Activated naive CD8-positive, alpha-beta T cell treated with anti-CD3 and anti-CD28 coated beads, Interleukin-2, amount 10 ng/mL, durations not matched to agents 7 days and 5 days (primary cell): ENCODE measurements at regions not wholly inside any gene's neighbourhood (a gene's known extent, or its start where the extent isn't known, plus 50 kb on each side); places are given as distances from the start of the nearest gene placed in this dataset.

ENCODE experiments used
- ATAC-seq: fragments of 150-1000 bp; cut with Tn5 transposase; one replicate; pipeline ENCODE4 v1.10.0; 2021; ENCODE audit warnings: low read depth, moderate library complexity
- POLR2A ChIA-PET: fragments of 350-600 bp; sonication (Branson Sonifier 250); formaldehyde crosslinking; loops from one replicate; lab custom pipeline; 2021; ENCODE audit warnings: antibody characterized with exemption; lab: Charles Lee
- DNase-seq: peaks from one replicate; pipeline ENCODE4 v3.0.0; 2021
- H3K27ac Mint-ChIP-seq: one replicate; pipeline ENCODE4 v1.8.0; 2022; ENCODE audit warnings: mild to moderate bottlenecking, mixed read lengths
- H3K27me3 Mint-ChIP-seq: one replicate; pipeline ENCODE4 v1.8.0; 2022; ENCODE audit warnings: mild to moderate bottlenecking, moderate library complexity, mixed read lengths
- H3K36me3 Mint-ChIP-seq: one replicate; pipeline ENCODE4 v1.8.0; 2021; ENCODE audit warnings: mild to moderate bottlenecking, mixed read lengths
- H3K4me1 Mint-ChIP-seq: one replicate; pipeline ENCODE4 v1.8.0; 2021; ENCODE audit warnings: mixed read lengths
- H3K4me3 Mint-ChIP-seq: one replicate; pipeline ENCODE4 v1.8.0; 2022; ENCODE audit warnings: mild to moderate bottlenecking, moderate library complexity, mixed read lengths
- H3K9me3 Mint-ChIP-seq: one replicate; pipeline ENCODE4 v1.8.0; 2021; ENCODE audit warnings: mixed read lengths

DNA sequence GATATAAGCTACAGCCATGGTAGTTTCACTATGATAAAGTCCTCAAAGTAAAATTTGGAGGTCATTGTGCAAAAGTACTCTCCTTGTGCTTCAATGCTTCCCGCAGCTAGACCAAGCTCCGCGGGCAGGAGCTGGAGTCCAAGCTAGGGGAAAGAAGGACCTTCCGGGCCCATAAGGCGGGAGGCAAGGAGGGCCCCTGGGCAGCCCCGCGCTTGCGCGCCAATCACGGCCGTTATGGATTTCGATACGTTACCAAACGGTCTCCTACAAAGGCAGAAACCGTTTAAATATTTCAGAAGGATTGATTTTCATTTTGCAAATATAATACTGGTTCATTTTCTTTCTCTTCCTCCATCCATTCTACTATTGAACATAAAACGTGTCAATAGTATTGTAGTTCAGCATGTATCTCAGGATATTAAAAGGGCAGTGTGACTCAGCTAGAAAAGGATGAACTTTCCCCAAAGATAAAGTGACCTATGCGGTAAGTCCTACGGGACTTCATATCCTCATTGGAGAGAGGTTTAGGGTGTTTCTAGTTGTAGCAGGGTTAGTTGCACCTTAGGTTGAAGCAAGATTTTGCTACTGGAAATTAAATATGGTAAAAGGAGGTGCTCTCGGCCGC is 128.0 kb downstream of the KIF20B start:
- Mint-ChIP-seq H3K4me3 (no peak overlapping the region), H3K36me3 (no peaks in the 10 kb centered on the region), H3K27me3 (peaks cover 15% of the 10 kb centered on the region), H3K4me1 (no peaks in the 10 kb centered on the region), H3K9me3 (no peaks in the 10 kb centered on the region), H3K27ac (no peak overlapping the region)
- POLR2A ChIA-PET = no interaction called here
- no peak for DNase-seq
- no peak for ATAC-seq

DNA sequence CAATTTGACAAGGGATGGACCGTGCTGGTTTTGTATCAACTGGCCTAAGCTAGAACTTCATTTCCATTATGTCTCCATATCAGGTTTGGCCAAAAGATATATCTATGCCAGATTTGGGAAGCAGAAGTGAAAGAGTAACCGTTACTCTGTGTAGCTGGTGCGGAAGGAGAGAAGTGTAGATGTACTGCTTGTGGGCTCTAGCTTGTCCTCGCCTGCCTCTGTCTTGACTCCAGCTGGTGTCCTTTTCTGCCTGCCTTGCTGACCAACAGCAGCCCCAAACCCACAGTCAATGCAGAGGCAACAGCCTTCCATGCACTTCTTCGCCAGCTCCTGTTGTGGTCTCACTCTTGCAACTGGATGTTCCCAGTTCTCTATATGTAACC is 128.5 kb downstream of the KIF20B start:
- Mint-ChIP-seq H3K4me1 (no peaks in the 10 kb centered on the region), H3K27ac (no peak overlapping the region), H3K9me3 (no peaks in the 10 kb centered on the region), H3K36me3 (no peaks in the 10 kb centered on the region), H3K4me3 (no peak overlapping the region), H3K27me3 (peaks cover 15% of the 10 kb centered on the region)
- ATAC-seq (no peak), DNase-seq (no peak)
- POLR2A ChIA-PET = no interaction called here

DNA sequence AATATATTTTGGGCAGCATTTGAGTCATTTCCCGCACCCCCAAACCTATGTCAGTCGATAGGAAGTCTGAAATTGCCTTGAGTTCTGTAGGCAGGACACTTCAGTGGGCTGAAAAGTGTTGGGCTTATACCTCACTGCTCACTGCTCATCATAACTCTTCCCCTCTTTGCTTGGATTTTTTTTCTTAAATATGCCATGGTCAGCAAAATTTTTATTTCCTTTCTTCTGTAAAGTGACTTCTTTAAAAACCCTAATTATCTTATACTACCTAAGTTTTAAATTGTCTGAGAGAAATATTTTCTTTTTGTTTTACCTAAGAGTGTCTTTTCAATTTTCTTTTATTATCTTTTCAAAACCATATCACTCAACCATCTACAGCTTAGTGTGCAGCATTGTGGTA is 129.2 kb downstream of the KIF20B start:
- H3K27me3 Mint-ChIP-seq = peaks cover 15% of the 10 kb centered on the region
- no peak overlapping the region for H3K4me3 Mint-ChIP-seq
- ATAC-seq (no peak), DNase-seq (no peak)
- no peaks in the 10 kb centered on the region for H3K36me3 Mint-ChIP-seq
- no peaks in the 10 kb centered on the region for H3K4me1 Mint-ChIP-seq
- POLR2A ChIA-PET = no interaction called here
- no peaks in the 10 kb centered on the region for H3K9me3 Mint-ChIP-seq
- H3K27ac Mint-ChIP-seq = no peak overlapping the region

DNA sequence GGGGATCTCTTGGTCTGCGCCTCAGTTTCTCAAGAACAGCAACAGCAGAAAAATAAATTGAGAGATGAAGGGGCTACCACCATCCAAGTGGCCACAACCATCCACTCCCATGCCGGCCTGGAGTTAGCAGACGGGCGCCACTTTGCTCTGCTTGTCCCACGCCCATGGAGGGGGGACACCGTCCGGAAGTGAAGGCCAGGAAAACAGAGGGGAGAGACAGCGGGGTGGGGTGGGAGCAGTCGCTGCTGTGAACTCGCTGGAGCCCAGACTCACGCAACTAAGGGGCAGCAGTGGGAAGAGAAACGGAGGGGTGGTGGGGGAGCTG is 135.4 kb downstream of the KIF20B start:
- Mint-ChIP-seq H3K4me3 (peak overlapping the region; percentile 86), H3K9me3 (no peaks in the 10 kb centered on the region), H3K4me1 (peaks cover 7% of the 10 kb centered on the region), H3K36me3 (no peaks in the 10 kb centered on the region), H3K27me3 (peaks cover 14% of the 10 kb centered on the region), H3K27ac (peak overlapping the region; percentile 85)
- no peak for DNase-seq
- ATAC-seq = no peak
- POLR2A ChIA-PET = no interaction called here

DNA sequence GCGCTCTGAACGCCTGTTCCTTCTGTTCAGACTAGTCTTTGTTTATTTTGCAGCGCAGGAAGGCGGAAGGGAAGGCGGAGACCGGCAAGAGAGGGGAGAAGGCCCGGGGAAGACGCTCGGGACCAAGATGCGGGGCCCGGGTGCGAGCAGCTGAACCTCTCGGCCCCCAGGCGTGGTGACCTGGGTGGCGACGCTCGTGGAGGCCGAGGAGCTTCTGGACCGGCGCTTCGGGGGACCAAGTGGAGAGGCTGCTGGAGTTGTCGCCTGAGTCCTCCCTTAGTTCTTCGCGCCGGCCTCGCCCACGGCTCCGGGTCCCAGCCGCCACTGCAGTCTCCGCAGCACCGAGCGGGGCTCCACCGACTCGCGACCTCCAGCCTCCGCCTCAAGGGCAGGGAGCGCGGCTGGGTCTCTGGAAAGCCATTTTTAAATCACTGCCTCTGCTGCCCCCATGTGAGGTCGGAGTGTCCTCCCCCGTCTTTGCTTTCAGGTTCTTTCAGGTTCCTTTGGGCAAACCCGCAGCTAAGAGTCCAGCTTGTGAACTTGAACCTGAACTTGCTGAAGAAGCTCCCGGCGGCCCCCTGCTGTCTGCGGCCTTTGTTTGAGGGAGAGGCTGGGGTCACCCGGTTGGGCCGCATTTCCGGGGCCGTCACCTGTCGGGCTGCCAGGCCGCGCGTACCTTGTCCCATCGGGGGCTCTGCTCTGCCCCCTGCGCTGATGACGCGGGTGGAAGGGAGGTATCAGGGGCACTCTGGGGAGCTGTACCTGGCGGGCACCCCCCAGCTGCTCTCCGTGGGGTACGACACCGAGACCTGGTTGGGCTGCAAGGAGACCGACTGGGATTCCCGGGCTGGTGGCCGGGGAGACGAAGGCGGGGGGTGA is 136.0 kb downstream of the KIF20B start:
- POLR2A ChIA-PET = interaction anchor here (0.7 kb wide), 1 partner anchor 23 kb away, joined by 4 read pairs; no protein-coding TSS in a partner anchor
- Mint-ChIP-seq H3K4me3 (peak overlapping the region; percentile 86), H3K27ac (peak overlapping the region; percentile 85), H3K4me1 (peaks cover 7% of the 10 kb centered on the region), H3K27me3 (peaks cover 16% of the 10 kb centered on the region), H3K9me3 (no peaks in the 10 kb centered on the region), H3K36me3 (no peaks in the 10 kb centered on the region)
- ATAC-seq (peak; percentile 56), DNase-seq (peak; percentile 61)

DNA sequence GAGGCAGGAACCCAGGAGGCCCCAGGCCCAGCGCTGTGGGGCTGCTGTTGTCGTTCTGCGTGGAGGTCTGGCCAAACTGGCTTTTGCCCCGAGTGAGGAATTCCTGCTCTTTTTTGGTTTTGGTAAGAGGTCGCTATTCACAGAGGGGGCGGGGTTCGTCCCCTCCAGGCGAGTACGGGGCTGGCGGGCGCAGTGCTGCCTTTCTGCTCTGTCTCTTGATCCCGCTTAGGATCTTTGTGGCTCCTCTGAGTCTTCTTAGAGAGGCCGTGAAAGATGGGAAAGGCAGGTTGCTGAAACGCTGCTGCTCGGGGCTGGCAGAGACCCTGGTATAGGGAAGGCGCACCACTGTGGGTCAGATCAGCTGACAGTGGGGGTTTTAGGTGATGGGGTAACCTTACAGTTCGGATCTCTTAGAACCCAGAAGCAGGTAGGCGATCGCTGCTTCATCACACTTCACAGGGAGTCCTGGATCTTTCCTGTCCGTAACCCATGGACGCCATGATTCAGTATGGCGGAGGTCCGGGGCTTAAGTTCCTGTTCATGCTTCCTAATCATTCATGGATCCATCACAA is 136.7 kb downstream of the KIF20B start:
- H3K4me3 Mint-ChIP-seq = peak overlapping the region; percentile 86
- H3K36me3 Mint-ChIP-seq = no peaks in the 10 kb centered on the region
- H3K9me3 Mint-ChIP-seq = no peaks in the 10 kb centered on the region
- H3K27me3 Mint-ChIP-seq = peaks cover 17% of the 10 kb centered on the region
- DNase-seq (no peak), ATAC-seq (no peak)
- POLR2A ChIA-PET = interaction anchor here (0.7 kb wide), 1 partner anchor 22 kb away, joined by 4 read pairs; no protein-coding TSS in a partner anchor
- H3K27ac Mint-ChIP-seq = peak overlapping the region; percentile 19
- peaks cover 7% of the 10 kb centered on the region for H3K4me1 Mint-ChIP-seq

DNA sequence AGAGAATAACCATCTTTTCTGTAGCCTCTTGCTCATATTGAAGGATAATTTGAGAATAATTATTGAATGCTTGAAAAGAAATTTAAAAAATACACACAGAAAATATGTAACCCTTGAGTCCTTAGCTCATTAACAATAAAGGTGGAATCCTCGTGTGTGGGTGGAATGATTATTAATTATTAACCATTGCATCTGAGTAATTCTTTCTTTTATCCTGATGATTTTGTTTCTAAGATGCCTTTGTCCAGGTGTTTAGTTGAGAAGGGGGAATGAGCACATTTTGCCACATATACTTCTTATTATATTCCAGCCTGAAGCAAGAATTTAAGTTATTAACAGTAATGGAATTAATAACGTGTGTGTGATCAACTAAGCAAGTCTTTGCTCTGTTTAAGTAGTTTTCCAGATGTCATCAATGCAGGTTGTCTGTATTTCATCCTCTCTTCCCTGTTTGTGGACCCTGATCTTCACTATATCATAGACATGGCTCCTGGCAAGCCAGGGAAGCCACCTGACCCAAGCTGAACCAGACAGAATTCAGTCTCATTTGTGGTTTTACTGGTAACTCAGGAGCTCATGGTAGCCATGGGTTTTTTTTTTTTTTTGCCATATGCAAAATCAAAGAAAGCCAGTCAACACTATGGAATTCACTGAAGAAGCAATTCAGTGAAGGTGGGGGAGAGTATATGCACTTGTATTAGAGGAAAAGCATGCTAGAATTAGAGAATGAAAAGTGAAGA is 144.3 kb downstream of the KIF20B start:
- no peaks in the 10 kb centered on the region for H3K4me1 Mint-ChIP-seq
- H3K27ac Mint-ChIP-seq = no peak overlapping the region
- H3K36me3 Mint-ChIP-seq = no peaks in the 10 kb centered on the region
- no peak for ATAC-seq
- H3K4me3 Mint-ChIP-seq = no peak overlapping the region
- peaks cover 18% of the 10 kb centered on the region for H3K27me3 Mint-ChIP-seq
- DNase-seq = no peak
- POLR2A ChIA-PET = no interaction called here
- H3K9me3 Mint-ChIP-seq = no peaks in the 10 kb centered on the region

DNA sequence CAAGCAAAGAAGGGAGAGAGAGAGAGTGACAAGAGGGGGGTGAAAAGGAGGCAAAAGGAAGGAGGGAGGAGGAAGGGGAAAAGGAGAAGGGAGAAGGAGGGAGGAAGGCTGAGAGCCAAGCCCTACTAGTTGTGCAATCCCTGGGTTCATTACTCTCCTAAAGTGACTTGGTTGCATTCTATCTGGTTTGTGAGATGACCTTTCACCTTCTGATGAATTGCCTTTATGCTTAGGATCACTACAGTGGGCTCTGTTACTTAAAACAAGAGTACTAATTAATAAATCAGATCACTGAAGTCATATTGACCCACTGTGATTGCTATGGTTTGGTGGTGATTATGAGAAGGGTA is 144.9 kb downstream of the KIF20B start:
- no peaks in the 10 kb centered on the region for H3K9me3 Mint-ChIP-seq

DNA sequence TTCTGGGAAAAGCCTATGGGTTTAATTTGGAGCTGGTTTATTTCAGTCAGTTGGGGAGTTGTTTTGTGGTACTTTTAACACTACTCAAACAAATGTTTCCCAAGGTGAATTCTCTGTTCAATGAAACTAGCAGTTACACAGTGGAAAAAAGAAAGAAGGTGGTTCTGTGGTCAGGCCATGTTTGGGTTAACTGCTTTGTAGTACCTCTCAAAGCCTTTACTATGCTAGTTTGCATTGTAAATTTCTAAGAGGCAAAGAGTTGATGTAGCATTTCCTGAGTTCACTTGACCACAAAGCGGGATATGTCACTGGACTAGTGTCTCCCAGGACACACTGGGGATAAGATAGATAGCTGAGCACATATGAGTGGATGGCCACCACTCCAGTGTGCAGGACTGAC is 145.4 kb downstream of the KIF20B start:
- POLR2A ChIA-PET = no interaction called here
- H3K27ac Mint-ChIP-seq = no peak overlapping the region
- H3K4me1 Mint-ChIP-seq = no peaks in the 10 kb centered on the region
- H3K36me3 Mint-ChIP-seq = no peaks in the 10 kb centered on the region
- no peak overlapping the region for H3K4me3 Mint-ChIP-seq
- DNase-seq (no peak), ATAC-seq (no peak)
- H3K9me3 Mint-ChIP-seq = no peaks in the 10 kb centered on the region
- H3K27me3 Mint-ChIP-seq = peaks cover 18% of the 10 kb centered on the region

More for the DNA sequence above, 144.9 kb downstream of the KIF20B start:
- Mint-ChIP-seq H3K27me3 (peaks cover 18% of the 10 kb centered on the region), H3K4me3 (no peak overlapping the region), H3K4me1 (no peaks in the 10 kb centered on the region), H3K36me3 (no peaks in the 10 kb centered on the region), H3K27ac (no peak overlapping the region)
- POLR2A ChIA-PET = no interaction called here
- no peak for DNase-seq
- ATAC-seq = no peak

DNA sequence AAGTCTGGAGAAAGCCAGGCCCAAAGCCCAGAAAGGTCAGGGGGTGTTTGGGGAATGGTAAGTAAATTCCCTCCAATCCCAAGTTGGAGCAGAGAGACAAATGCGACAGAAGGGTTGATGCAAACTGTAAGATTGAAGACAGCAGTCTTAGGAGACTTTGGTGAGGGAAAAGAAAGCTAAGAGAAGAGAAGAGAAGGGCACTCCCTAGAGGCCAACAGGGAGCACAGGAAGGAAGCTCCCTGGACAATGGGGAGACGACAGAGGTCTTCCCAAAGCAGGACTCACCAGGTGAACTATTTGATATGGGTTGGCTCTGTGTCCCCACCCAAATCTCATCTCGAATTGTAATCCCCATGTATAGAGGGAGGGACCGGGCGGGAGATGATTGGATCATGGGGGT is 151.5 kb downstream of the KIF20B start:
- no peak overlapping the region for H3K27ac Mint-ChIP-seq
- DNase-seq (no peak), ATAC-seq (no peak)
- H3K9me3 Mint-ChIP-seq = no peaks in the 10 kb centered on the region
- H3K4me1 Mint-ChIP-seq = no peaks in the 10 kb centered on the region
- POLR2A ChIA-PET = no interaction called here
- H3K4me3 Mint-ChIP-seq = no peak overlapping the region
- no peaks in the 10 kb centered on the region for H3K36me3 Mint-ChIP-seq
- peaks cover 8% of the 10 kb centered on the region for H3K27me3 Mint-ChIP-seq

DNA sequence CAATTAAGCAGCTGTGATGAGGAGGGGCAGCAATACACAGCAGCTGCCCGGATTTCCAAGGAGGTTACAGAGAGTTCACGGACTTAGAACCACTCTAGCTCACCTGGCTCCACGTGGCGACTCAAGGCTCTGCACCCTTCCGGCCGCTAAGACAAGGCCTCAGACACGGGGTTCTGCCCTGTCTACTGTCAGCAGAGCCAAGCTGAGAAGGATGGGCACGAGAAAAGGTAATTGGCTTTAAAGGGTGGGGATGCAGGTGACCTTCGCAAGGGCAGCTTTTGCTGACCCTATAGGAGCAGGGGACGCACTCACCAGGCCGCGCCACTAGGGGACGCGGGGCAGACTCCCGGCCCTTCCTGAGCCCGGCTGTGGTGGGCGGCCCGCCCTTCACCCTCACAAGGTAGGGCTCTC is 152.4 kb downstream of the KIF20B start:
- no peaks in the 10 kb centered on the region for H3K9me3 Mint-ChIP-seq
- H3K36me3 Mint-ChIP-seq = no peaks in the 10 kb centered on the region
- H3K27ac Mint-ChIP-seq = no peak overlapping the region
- DNase-seq (no peak), ATAC-seq (no peak)
- H3K4me1 Mint-ChIP-seq = no peaks in the 10 kb centered on the region
- no peak overlapping the region for H3K4me3 Mint-ChIP-seq
- H3K27me3 Mint-ChIP-seq = peaks cover 8% of the 10 kb centered on the region
- POLR2A ChIA-PET = no interaction called here

DNA sequence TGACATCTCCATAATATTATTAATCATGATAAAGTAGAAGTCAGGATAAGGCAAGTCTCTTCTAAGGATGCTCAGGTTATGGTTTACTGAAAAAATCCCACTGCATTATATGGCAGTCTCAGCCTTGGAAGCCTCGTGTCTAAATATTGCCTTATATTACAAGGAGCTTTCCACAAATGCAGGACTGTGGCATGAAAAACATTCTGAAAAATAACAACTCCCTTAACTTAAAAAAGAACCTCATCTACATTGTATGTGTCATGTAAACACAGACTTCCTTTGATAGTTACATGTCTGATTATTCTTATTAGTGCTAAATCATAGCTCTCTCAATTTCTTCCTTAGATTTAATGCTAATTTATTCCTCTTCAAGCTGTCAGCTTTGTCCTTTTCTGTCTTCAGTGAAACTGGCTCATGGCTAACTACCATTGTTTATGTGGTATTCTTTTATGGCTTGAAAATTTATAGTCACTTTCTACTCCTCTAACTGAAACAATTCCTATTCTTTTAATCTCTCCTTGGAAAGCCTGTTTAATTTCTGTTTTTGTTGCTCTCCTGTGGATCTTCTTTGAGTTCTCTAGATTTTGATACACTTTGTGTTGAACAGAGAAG is 156.1 kb downstream of the KIF20B start:
- Mint-ChIP-seq H3K9me3 (no peaks in the 10 kb centered on the region), H3K4me1 (peaks cover 11% of the 10 kb centered on the region), H3K27me3 (no peaks in the 10 kb centered on the region), H3K27ac (no peak overlapping the region), H3K4me3 (no peak overlapping the region), H3K36me3 (no peaks in the 10 kb centered on the region)
- DNase-seq = no peak
- ATAC-seq = no peak
- POLR2A ChIA-PET = no interaction called here

DNA sequence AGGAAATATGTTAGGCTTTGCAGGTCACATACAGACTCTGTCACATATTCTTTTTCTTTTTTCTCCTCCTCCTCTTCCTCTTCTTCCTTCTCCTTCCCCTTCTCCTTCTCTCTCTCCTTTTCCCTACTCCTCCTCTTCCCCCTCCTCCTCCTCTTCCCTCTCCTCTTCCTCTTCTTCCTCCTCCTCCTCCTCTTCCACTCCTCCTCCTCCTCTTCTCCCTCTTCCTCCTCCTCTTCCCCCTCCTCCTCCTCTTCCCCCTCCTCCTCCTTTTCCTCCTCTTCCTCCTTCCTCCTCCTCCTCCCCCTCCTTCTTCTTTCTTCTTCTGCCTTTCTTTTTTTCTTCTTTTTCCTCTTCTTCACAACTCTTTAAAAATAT is 159.8 kb downstream of the KIF20B start:
- no peak for ATAC-seq
- Mint-ChIP-seq H3K4me3 (peak overlapping the region; percentile 81), H3K9me3 (no peaks in the 10 kb centered on the region), H3K27me3 (peaks cover 4% of the 10 kb centered on the region), H3K36me3 (no peaks in the 10 kb centered on the region), H3K27ac (peak overlapping the region; percentile 83), H3K4me1 (peaks cover 11% of the 10 kb centered on the region)
- POLR2A ChIA-PET = interaction anchor here (1.1 kb wide), 1 partner anchor 24 kb away, joined by 4 read pairs; no protein-coding TSS in a partner anchor
- no peak for DNase-seq
